A673 (cell line): ENCODE measurements at regions not wholly inside any gene's neighbourhood (a gene's known extent, or its start where the extent isn't known, plus 50 kb on each side); places are given as distances from the start of the nearest gene placed in this dataset.

Experiments
- EZH2 ChIP-seq: fragments of 200-600 bp; sonication (generic); IDR thresholded peaks from 2 replicates; pipeline ENCODE4 v1.6.1; 2017; ENCODE audit warnings: borderline replicate concordance, low read depth, mild to moderate bottlenecking, mixed read lengths, antibody characterized with exemption, low read length; ENCODE audit not compliant: poor library complexity, severe bottlenecking
- TF ChIP-seq, protein P1 (sequence below): fragments of 300-800, 200-600 bp; sonication (generic); conservative IDR thresholded peaks from 2 replicates; pipeline ENCODE4 v1.5.1; 2017; ENCODE audit warnings: low read depth, mild to moderate bottlenecking, antibody characterized with exemption, low read length, moderate library complexity, mixed read lengths

DNA sequence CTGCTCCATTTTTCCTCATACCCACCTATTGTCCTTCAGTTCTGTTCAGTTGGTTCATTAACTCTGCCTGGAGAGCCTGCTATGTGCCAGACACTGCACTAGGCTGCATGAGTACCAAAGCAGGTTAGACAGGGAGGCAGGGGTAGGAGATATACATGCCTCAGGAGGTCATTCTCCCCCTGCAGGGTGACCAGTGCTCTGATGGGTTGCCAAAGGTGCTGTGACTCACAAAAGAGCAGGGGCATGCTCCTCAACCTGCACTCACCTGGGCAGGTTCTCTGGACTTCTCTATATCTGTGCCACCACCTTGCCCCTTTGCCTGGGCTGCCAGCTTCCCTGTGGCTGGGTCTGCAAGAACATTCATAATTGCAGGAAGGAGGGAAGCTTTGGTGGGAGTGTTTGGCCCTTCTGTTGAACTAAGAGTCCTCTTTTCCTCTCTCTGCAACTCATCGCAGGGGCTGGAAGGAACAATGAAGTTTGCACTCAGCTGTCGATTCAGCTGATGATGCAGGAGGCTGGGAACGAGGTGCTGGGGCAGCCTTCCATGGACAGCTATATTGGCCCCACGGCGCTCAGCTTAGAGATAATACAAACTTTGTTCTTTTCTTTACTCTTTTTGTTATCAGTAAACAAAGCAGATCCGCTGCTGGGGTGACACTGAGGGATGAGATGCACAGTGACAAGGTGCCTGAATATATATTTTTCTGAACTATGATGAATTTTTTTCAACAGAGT is 356.4 kb upstream of the PLXNA2 start:
- no peak for TF ChIP-seq EZH2
- TF ChIP-seq, protein P1, sequence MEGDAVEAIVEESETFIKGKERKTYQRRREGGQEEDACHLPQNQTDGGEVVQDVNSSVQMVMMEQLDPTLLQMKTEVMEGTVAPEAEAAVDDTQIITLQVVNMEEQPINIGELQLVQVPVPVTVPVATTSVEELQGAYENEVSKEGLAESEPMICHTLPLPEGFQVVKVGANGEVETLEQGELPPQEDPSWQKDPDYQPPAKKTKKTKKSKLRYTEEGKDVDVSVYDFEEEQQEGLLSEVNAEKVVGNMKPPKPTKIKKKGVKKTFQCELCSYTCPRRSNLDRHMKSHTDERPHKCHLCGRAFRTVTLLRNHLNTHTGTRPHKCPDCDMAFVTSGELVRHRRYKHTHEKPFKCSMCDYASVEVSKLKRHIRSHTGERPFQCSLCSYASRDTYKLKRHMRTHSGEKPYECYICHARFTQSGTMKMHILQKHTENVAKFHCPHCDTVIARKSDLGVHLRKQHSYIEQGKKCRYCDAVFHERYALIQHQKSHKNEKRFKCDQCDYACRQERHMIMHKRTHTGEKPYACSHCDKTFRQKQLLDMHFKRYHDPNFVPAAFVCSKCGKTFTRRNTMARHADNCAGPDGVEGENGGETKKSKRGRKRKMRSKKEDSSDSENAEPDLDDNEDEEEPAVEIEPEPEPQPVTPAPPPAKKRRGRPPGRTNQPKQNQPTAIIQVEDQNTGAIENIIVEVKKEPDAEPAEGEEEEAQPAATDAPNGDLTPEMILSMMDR = no peak
